SU-DHL-6 (cell line): ENCODE measurements at regions not wholly inside any gene's neighbourhood (a gene's known extent, or its start where the extent isn't known, plus 50 kb on each side); places are given as distances from the start of the nearest gene placed in this dataset.

ENCODE experiments used
- H2AFZ ChIP-seq: fragments of 200-600 bp; sonication (generic); 2 replicates; pipeline ENCODE4 v1.6.1; 2014; ENCODE audit warnings: low read depth, mild to moderate bottlenecking, moderate library complexity, mixed read lengths, antibody characterized with exemption, low read length; ENCODE audit not compliant: severe bottlenecking
- H3F3A ChIP-seq: fragments of 200-600 bp; shearing (Covaris generic); 2 replicates; pipeline ENCODE4 v1.6.0; 2016; ENCODE audit warnings: antibody characterized with exemption, mild to moderate bottlenecking; ENCODE audit not compliant: insufficient read depth
- H3K27ac ChIP-seq: fragments of 200-600 bp; sonication (generic); 2 replicates; pipeline ENCODE4 v1.5.1; 2016; ENCODE audit warnings: low read depth, mild to moderate bottlenecking, low read length, moderate library complexity, mixed read lengths
- H3K27me3 ChIP-seq: fragments of 200-600 bp; sonication (generic), shearing (Covaris generic); 2 replicates; pipeline ENCODE4 v1.6.0; 2014; ENCODE audit warnings: mild to moderate bottlenecking, low read length
- H3K36me3 ChIP-seq: fragments of 200-600 bp; sonication (generic); 2 replicates; pipeline ENCODE4 v1.6.1; 2014; ENCODE audit warnings: mild to moderate bottlenecking, low read length, mixed read lengths
- H3K4me2 ChIP-seq: fragments of 300-600, 200-600 bp; shearing (Covaris generic), sonication (generic); 2 replicates; pipeline ENCODE4 v1.6.0; 2014; ENCODE audit warnings: low read length, low read depth, mild to moderate bottlenecking; ENCODE audit not compliant: poor library complexity, severe bottlenecking
- H3K4me3 ChIP-seq: fragments of 200-600 bp; sonication (generic); 2 replicates; pipeline ENCODE4 v1.5.1; 2014; ENCODE audit warnings: antibody characterized with exemption, low read length, mild to moderate bottlenecking, mixed read lengths; ENCODE audit not compliant: insufficient read depth, poor library complexity, severe bottlenecking
- H3K79me2 ChIP-seq: fragments of 200-600 bp; sonication (generic); 2 replicates; pipeline ENCODE4 v1.6.1; 2014; ENCODE audit warnings: mild to moderate bottlenecking, low read length, moderate library complexity; ENCODE audit not compliant: insufficient read depth
- H3K9ac ChIP-seq: fragments of 200-600 bp; sonication (generic); 2 replicates; pipeline ENCODE4 v1.7.0; 2014; ENCODE audit warnings: mild to moderate bottlenecking, low read length
- H3K9me2 ChIP-seq: fragments of 200-600 bp; sonication (generic); replicated peaks from 2 replicates; pipeline ENCODE4 v1.6.1; 2014; ENCODE audit warnings: low read length; ENCODE audit not compliant: insufficient read depth
- H3K9me3 ChIP-seq: fragments of 200-600 bp; sonication (generic); 2 replicates; pipeline ENCODE4 v1.6.1; 2014; ENCODE audit warnings: low read length, mixed read lengths; ENCODE audit not compliant: insufficient read depth
- H4K20me1 ChIP-seq: fragments of 200-600 bp; sonication (generic); 2 replicates; pipeline ENCODE4 v1.6.1; 2014; ENCODE audit warnings: low read depth, mild to moderate bottlenecking, antibody characterized with exemption, low read length, moderate library complexity, mixed read lengths
- CTCF ChIP-seq: fragments of 200-600 bp; sonication (generic); IDR thresholded peaks from one replicate; pipeline ENCODE4 v1.5.1; 2017; ENCODE audit warnings: antibody characterized with exemption, mild to moderate bottlenecking, low read length, moderate library complexity; ENCODE audit not compliant: insufficient read depth, poor library complexity, severe bottlenecking
- EZH2phosphoT487 ChIP-seq: fragments of 200-600 bp; sonication (generic), shearing (Covaris generic); conservative IDR thresholded peaks from 2 replicates; pipeline ENCODE4 v1.6.1; 2018; ENCODE audit warnings: mild to moderate bottlenecking, antibody characterized with exemption, low read length, moderate library complexity, mixed read lengths

- Histone ChIP-seq H3K4me3 (no peak overlapping the region), H3K9me3 (no peaks in the 10 kb centered on the region), H2AFZ (no peak overlapping the region), H3K9ac (no peak overlapping the region), H3K27me3 (no peaks in the 10 kb centered on the region), H3K4me2 (no peak overlapping the region), H3K79me2 (no peaks in the 10 kb centered on the region), H3K27ac (no peak overlapping the region), H3K36me3 (no peaks in the 10 kb centered on the region), H3K9me2 (no peaks in the 10 kb centered on the region), H4K20me1 (no peaks in the 10 kb centered on the region), H3F3A (no peaks in the 10 kb centered on the region)
- TF ChIP-seq EZH2phosphoT487 (no peak), CTCF (no peak)
These were observed 1568.5 kb downstream of the FAM181B start for GRCh38 chr11:81165164-81165563.

GRCh38 chr11:81159900-81160299, 1573.8 kb downstream of the FAM181B start:
- Histone ChIP-seq H3K27ac (no peak overlapping the region), H4K20me1 (no peaks in the 10 kb centered on the region), H3K27me3 (no peaks in the 10 kb centered on the region), H3K36me3 (no peaks in the 10 kb centered on the region), H3K79me2 (no peaks in the 10 kb centered on the region), H3K9me2 (no peaks in the 10 kb centered on the region), H3F3A (no peaks in the 10 kb centered on the region), H3K4me3 (no peak overlapping the region), H2AFZ (no peak overlapping the region), H3K9me3 (no peaks in the 10 kb centered on the region), H3K9ac (no peak overlapping the region), H3K4me2 (no peak overlapping the region)
- no peak for TF ChIP-seq CTCF
- no peak for TF ChIP-seq EZH2phosphoT487

- Histone ChIP-seq H3K36me3 (no peaks in the 10 kb centered on the region), H3K79me2 (no peaks in the 10 kb centered on the region), H2AFZ (no peak overlapping the region), H3K4me3 (no peak overlapping the region), H3K9ac (no peak overlapping the region), H3F3A (no peaks in the 10 kb centered on the region), H3K4me2 (no peak overlapping the region), H3K27ac (no peak overlapping the region), H3K9me2 (no peaks in the 10 kb centered on the region), H3K27me3 (no peaks in the 10 kb centered on the region), H3K9me3 (no peaks in the 10 kb centered on the region), H4K20me1 (no peaks in the 10 kb centered on the region)
- TF ChIP-seq EZH2phosphoT487: no peak
- TF ChIP-seq CTCF: no peak
These were observed 1598.1 kb downstream of the FAM181B start for GRCh38 chr11:81135570-81135969.
